Head of caudate nucleus (tissue), 42 donors: ENCODE measurements at regions not wholly inside any gene's neighbourhood (a gene's known extent, or its start where the extent isn't known, plus 50 kb on each side); places are given as distances from the start of the nearest gene placed in this dataset.
A peak's percentile ranks its signal among the peaks of the same experiment; 100 is the strongest.
"Not testable (repeated sequence)": the region's sequence is repeated elsewhere in the genome, so short reads cannot be mapped to it uniquely, and the experiment has no call there.

Experiments used
- DNase-seq, 42 donors: peaks; one replicate each; pipeline versions ENCODE4 v3.0.0 to v3.0.0-alpha.2; 2020 to 2021; ENCODE audit warnings: mixed read lengths in 7 of 42
- intact Hi-C: fragments of 100-400 bp; cut with DNase I; formaldehyde crosslinking; loops from one replicate; pipeline ENCODE4 v1.15.0; 2022

DNA sequence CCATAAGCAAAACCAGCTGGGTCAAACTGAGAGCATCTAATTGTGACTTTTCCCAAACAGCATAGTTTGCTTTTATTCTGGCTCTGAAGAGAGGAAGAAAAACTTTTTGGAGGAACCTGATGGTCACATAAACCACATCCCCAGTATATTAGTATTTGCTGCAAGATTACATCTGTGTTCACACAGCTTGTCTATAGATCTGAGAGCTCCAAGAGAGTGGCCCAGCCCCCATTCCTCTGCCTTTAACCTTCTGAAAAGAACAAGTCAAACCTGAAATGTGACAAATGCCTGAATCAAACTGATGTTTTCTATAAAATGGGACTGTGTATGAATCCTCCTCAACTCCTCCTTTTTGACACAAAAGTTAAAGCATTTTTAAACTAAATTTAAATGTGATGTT is 435.2 kb downstream of the ZNF479 start:
- DNase-seq, intact Hi-C loops: not testable (repeated sequence)

DNA sequence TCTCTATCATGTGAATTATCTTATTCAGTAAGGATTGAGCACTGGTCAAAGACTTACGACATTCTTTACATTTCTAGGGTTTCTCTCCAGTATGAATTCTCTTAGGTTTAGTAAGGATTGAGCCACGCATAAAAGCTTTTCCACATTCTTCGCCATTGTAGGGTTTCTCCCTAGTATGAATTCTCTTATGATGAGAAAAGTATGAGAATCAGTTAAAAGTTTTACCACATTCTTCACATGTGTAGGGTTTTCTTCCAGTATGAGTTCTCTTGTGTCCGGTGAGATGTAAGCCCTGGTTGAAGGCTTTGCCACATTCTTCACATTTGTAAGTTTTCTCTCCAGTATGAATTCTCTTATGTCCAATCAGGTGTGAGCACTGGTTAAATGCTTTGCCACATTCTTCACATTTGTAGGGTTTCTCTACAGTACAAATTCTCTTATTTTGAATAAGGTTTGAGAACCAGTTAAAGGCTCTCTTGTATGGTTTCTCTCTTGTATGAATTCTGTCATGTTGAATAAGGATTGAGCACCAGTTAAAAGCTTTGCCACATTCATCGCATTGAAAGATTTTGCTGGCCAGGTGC is 445.9 kb downstream of the ZNF479 start:
- intact Hi-C loops = no loop called here
- no peak for DNase-seq

DNA sequence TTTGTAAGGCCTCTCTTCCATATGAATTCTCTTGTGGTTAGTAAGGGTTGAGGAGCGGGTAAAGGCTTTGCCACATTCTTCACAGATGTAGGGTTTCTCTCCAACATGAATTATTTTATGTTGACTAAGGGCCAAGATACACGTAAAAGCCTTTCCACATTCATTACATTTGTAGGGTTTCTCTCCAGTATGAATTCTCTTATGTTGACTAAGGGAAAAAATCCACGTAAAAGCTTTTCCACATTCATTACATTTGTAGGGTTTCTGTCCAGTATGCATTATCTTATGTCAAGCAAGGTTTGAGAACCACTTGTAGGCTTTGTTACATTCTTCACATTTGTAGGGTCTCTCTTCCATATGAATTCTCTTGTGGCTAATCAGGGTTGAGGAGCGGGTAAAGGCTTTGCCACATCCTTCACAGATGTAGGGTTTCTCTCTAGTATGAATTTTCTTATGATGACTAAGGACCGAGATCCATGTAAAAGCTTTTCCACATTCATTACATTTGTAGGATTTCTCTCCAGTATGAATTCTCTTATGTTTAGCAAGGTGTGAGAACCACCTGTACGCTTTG is 493.0 kb downstream of the ZNF479 start:
- DNase-seq = no peak
- intact Hi-C loops = no loop called here

DNA sequence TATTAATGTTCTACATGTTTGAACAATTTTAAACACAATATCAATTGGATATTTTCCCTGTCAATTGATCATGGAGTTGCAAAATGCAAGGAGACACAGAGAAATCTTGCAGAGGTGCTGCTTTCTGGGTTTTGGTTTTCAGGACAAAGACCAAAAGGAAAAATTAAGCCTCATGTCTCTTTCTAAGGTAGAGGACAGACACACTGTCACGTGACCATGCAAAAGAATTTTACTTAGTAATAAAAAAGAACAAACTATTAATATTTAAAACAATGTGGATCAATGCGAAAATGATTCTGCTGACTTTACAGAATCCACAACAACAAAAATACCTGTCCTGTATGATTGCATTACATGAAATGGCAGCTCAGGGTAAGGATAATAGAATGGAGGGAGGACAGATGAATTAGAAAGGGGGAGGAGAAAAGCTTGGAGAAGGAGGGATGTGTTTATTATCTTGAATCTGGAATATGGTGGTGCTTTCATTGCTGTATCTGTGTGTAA is 493.7 kb upstream of the NUPR2 start:
- DNase-seq = no peak

DNA sequence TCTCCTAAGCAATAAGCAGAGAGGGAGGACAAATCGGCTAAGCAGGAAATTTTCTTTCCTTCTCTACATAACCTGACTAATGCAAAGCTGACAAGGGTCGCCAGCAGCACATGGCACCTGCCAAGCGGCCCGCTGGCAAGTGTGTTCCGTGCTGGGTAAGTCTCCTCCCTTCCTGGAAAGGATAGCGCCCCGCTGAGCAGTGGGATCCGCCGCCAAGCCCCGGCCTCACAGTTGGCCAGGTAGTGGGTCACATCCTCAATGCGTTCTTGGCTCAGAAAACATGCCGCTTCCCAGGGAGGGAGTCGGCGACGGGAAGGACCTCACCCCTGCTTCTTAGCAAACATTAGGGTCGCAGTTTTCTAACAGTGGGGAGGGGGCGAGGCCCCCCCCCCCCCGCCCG is 488.9 kb upstream of the NUPR2 start:
- intact Hi-C loops = no loop called here
- DNase-seq = no peak

More for the DNA sequence above, 493.7 kb upstream of the NUPR2 start:
- intact Hi-C loops = no loop called here

DNA sequence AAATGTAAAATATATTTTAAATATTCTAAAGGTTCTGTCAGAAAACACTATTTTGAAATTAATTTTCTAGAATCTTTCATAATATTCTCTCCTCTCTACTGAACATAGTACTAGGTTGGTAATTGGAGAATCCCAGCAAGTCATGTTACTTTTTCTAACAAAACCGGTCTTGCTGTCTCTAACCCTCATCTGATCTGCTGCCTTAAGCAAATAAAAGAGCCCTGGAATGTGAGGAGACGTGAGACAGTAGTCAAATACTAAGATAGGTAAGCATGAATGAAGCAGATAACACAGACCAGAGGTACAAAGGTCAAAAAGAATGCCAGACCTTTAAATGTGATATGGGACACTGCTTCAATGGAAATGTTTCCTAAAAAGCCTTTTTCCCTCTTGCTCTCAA is 462.4 kb upstream of the NUPR2 start:
- intact Hi-C loops = no loop called here
- DNase-seq = no peak

DNA sequence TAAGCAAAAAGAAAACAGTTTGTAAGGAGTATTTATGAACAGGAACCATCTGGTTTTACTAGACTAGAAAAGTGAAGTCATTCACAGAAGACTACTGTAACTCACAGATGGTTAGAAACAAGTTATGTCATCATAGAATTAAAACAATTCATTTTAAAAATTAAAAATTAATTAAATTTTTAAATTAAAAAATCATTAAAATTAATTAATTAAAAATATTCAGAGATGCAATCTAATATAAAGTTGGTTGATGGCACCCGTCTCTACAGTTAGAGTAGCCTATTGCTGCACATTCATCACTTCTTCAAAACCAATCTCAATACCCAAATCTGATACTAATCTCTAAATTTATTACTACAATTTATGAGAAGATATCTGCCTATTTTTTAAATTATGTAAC is 454.8 kb upstream of the NUPR2 start:
- intact Hi-C loops = no loop called here
- no peak for DNase-seq

DNA sequence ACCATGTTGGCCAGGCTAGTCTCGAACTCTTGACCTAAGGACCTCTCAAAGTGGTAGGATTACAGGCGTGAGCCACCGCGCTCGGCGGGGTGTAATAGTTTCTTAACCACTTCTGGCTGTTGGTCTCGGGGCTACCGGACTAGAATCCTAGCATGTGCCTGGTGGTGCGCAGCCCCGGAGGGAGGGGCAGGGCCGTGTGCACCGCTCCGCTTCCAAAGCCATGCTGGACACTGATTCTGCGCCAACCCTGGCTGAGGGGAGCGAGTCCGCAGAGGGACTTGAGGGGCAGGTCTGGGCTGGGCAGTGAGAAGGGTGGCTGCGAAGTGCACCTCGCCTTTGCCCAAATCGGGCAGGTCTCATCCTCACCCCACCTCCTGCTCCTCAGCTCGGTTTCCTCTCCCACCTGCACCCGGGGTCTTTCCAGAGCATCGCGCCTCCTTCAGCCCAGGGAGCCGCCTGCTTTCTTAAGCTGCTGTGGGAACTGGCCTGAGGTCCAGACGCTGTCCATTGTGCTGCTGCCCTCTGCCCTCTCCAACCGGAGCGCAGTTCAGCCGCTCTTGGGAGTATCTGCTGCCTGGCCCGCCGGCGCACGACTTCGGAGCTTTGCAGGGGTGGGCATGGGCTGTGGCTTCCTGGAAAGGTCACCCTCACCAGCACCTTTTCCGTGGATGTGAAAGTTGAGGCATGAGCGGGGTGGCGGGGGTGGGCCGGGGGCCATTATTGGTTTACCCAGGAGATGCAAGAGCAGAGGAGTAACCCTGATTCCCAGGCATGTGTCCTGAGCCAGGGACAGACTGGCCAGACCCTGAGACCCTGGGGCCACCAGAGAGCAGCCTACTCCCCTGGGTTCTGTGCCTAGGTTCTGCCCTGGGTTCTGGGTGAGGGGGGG is 422.6 kb upstream of the NUPR2 start:
- DNase-seq = no peak
- intact Hi-C loops = no loop called here

DNA sequence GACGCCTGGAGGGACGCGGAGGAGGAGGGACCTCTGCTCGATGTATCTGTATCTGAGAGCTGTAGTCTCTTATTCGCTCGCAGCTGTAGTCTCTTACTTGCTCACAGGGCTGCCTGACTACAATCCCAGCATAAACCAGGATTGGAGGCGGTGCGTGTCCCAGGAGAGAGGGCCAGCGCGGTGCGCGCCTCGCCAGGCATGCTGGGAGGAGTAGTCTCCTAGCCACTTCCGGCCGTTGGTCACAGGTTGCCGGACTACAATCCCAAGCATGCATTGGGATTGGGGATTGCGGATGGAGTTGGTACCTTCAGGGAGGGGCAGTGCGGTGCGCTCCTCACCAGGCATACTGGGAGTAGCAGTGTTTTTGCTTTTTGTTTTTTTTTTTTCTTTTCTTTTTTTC is 421.7 kb upstream of the NUPR2 start:
- intact Hi-C loops = no loop called here
- peak in 20 of 42 donors; percentile 6 to 75 (median 34) for DNase-seq

DNA sequence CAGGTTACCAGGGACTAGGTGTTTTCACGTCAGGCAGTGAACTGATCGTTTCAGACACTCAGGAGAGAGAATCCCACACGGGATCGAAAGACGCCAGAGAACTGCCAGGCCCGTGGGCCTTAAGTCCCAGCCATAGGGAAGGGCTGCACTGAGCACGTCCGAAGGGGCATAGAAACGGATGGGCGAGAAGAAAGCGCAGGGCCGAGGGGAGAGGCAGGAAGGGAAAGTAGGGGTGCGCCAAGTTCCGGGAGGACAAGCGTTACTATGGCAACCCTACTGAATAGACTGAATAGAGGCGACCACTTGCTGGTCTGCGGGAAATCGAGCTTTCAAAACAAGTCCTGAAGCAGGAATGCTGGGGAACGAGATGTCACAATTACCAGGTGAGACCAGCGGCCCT is 421.3 kb upstream of the NUPR2 start:
- intact Hi-C loops = no loop called here
- no peak for DNase-seq

DNA sequence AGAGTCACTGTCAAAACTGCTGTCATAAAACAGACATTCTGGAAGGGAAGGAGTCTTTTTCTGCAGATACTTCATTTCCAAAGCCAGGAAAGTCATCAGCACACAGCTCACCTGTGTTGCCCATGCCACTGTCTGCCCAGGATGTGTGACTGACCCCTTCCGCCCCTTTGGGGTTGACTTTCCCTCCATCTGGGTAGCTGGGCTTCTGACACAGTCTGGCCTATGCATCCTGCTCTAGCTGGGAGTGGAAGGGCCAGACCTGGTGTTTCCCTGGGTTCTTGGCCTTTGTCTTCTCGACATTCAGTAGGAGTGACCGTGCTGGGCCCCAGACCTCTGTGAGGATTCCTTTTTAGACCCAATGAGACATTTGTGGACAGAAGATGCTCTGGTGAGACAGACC is 378.9 kb upstream of the NUPR2 start:
- intact Hi-C loops = no loop called here
- DNase-seq = no peak

DNA sequence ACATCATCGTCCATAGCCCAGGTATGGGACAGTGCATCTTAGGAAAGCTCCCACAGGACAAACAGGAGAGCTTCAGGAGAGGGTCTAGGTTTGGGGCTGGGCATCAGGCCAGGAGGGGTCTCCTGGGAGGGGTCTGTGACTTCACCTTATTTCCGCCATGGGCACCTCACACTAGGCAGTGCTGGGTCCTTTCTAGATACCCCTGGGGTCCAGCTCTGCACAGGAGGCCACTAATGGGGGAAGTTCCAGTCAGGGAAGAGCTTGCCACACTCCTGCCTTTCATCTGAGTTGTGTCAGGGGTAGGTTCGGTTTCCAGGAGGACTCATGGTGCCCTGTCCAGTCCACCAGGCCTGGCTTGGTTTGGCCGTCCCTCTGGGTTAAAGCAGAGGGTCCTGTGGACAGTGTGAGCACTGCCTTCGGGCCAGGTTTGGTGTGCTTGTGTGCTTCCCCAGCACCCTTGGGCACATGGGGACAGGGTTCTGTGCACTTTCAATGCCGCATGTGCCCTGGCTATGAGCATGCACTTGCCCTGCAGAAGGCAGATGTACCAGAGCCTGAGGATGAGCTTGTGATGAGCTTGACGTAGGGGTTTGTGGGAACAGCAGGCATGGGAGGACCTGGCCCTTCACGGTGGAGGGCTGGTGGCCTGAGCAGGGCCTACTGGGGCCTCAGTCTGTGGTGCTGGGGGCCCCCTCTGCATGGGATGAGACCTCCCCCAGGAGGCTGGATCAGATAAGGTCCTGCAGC is 377.7 kb upstream of the NUPR2 start:
- no peak for DNase-seq
- intact Hi-C loops = no loop called here

DNA sequence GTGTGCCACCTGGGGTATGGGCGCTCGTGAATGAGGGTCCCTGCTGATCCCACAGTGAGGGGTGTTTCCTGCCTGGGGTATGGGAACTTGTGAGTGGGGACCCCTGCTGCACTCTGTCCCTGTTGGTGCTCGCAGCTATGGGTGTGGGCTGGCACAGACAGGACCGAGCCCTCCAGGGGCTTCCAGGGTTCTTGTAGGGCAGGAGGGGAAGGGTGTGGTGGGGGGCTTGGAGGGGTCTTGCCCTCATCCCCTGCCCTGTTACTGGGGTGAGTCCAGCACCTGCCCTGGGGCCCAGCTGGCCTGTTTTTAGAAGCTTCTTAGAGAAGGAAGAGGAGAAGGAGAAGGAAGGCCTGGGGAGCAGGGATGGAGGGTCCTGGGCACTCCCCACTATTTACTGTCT is 377.0 kb upstream of the NUPR2 start:
- intact Hi-C loops = no loop called here
- no peak for DNase-seq

DNA sequence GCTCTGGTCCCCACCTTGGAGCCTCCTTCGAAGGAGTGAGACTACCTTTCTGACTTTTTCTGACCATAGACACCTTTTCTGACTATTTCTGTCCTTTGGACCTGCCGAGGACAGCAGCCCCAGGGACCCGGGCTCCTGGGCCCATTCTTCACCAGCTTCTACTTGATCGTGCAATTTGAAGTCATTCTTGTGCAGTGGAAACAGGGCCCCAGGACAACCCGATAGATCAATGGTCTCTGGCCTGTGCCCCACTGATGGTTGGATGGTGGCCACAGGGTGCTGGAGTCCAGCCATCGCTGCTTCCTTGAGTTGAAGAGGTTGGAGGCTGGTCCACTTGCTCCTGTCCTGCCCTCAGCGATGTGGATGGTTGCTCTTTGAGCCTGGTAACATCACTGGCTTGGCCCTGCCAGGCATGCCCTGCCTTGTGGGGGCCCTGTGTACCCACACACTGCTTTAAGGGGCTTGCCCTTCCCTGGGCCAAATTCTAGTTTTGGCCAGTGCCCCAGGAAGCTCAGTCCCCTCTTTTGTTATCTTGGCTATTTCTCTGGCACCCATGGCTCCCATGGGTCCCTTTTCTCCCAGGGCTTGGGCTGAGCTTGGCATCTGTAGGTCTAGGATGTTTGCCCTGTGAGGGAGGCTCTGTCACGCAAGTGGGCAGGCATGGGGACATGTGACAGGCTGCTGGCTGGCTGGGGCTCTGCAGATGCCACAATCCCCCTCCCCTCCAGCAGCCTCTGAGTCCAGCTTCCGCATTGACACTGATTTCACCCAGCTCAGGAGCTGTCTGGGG is 375.6 kb upstream of the NUPR2 start:
- DNase-seq = no peak
- intact Hi-C loops = no loop called here

DNA sequence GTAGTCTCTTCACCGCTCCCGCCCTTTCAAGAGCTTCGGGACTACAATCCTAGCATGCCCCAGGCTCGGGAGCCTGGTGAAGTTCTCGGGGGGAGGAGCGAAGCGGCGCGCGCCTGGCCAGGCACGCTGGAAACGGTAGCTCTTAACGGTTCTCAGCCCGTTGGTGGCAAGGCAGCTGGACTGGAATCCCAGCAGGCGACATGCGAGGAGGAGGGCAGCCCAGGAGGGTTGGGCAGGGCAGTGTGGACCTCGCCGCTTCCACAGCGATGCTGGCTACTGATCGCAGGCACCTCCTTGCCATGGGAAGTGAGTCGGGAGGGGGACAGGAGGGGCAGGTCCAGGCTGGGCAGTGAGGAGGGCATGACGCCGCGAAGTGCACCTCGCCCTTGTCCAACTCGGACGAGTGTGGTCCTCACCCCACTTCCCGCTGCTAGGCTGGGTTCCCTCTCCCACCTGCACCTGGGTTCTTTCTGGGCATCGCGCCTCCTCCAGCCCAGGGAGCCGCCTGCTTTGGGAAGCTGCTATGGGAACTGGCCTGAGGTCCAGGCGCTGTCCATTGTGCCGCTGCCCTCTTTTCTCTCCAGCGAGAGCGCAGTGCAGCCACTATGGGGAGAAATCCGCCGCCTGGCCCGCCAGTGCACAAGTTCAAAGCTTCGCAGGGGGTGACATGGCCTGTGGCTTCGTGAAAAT is 367.8 kb upstream of the NUPR2 start:
- intact Hi-C loops = no loop called here

DNA sequence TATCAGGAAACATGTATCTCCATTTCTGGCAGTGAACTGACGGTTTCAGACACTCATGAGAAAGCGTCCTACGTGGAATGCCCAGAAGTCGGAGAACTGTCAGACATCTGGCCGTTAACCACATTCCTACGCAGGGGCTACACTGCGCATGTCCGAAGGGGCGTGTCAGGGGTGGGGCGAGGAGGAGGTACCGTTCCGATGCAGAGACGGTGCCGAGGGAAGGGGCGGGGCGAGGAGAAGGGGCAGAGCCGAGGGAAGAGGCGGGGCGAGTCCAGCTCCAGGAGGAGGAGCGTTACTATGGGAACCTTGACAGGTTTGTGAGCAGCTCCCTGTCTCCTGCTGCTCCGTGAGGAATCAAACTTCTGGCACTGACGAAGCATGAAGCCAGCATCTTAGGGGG is 366.9 kb upstream of the NUPR2 start:
- DNase-seq = no peak
- intact Hi-C loops = no loop called here

More for the DNA sequence above, 367.8 kb upstream of the NUPR2 start:
- no peak for DNase-seq

DNA sequence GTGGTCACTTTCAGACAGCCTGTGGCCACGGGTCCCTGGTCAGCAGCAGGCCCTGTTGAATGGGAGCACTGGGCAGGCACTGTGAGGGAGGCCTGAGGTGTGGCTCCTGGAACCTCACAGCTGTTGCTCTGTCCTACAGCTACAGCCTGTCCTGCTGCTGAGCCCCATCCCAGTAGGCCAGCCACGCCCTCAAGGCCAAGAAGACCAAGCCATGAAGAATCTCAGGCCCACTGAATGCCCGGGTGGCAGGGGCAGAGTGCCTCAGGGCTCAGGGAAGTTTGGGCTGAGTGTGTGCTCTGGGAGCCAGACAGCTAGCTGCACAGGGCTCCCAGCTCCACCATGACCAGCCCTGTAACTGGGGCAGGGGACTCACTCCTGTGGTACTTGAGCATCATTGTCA is 363.5 kb upstream of the NUPR2 start:
- intact Hi-C loops = no loop called here
- no peak for DNase-seq

DNA sequence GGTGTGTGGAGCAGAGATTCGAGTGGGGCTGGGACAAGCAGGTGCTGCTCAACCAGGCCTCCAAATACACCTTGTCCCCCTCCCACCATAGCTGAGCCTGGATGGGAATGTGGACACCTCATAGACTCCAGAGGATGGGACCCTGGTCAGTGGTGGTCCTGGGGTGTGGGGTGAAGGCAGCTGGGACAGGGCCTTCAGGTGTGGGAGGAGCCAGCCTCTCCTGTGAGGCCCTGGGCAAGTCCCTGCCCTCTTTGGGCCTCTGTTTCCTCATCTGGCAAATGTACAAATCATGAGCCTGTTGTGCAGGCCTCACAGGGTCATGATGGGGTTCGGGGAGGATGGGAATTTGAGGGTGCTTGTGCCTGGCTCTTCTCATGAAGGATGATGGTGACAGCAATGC is 362.9 kb upstream of the NUPR2 start:
- intact Hi-C loops = no loop called here
- no peak for DNase-seq
